ENCODE measurements at regions not wholly inside any gene's neighbourhood (a gene's known extent, or its start where the extent isn't known, plus 50 kb on each side); places are given as distances from the start of the nearest gene placed in this dataset.

DNA sequence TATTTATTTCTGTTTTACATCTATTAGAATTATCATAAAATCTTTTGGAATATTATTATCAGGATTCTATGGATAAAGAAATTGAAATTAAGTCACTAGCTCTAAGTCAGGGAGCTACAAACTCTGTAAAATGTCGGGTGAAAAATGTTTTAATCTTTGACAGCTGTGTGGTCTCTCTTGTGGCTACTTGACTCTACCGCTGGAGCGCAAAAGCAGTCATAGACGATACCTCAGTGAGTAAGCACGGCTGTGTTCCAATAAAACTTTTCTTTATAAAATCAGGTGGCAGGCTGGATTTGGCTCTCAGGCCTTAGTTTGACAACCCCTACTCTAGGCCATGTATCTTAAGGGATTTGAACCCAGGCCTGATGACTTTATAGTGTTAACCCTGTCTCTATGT, 88.5 kb upstream of the PFN2 start:
- DNase-seq: no peak

GRCh38 chr3:150057227-150057626, 86.5 kb upstream of the PFN2 start:
- no peak for DNase-seq

GRCh38 chr3:150055332-150055731, 84.6 kb upstream of the PFN2 start:
- DNase-seq: no peak

- DNase-seq: no peak
These were observed 83.9 kb upstream of the PFN2 start for GRCh38 chr3:150054635-150055034.

DNA sequence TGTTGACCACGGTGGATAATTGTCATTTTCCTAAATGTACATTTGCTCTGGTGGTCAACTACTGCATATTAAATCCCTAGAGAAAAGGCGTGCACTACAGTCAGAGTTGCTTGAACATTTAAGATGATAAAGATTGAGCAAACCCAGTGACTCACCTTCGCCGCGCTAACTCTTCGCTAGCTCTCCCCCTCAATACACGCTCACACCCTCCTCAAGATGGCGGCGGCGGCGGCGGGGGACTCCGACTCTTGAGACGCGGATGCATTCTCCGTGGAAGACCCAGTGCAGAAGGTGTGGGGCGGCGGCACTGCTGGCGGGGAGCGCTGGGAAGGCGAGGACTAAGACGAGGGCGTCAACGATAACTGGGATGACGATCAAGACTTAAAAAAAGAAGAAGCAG, 79.8 kb upstream of the PFN2 start:
- DNase-seq: no peak

GRCh38 chr3:150049317-150049716, 78.6 kb upstream of the PFN2 start:
- no peak for DNase-seq

DNA sequence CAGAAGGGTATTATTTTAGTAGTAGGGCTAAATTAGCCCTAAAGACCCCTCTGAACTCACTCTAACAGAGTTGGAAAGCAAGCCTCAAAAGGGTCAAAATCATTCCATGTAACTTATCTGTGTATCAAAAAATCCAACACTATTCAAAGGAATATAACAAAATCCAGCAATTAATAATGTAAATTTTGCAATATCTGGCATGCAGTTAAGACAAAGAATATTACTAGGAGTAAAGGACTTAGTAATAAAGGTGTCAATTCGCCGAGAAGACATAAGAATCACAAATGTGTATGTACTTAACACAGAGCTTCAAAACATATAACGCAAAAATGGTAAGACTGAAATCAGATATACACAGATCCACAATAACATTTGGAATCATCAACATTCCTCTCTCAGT, 71.2 kb upstream of the PFN2 start:
- no peak for DNase-seq

- DNase-seq: no peak
These were observed 69.4 kb upstream of the PFN2 start for GRCh38 chr3:150040097-150040496.

DNA sequence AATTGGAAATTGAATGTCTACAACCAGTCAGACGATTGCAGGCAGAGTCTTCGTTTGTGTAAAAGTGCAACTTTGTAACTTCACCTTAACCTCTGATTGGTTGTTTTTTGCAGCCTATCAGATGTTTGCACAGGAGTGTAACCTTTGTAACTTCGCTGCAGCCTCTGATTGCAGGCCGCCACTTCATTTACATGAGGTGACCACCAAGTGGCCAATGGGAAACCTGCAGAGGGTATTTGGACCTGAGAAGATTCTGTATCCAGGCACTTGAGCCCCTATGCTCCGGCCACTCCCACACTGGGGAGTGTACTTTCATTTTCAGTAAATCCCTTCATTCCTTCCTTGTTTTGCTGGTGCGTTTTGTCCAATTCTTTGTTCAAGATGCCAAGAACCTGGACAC, 68.1 kb upstream of the PFN2 start:
- no peak for DNase-seq

- no peak for DNase-seq
These were observed 66.1 kb upstream of the PFN2 start for GRCh38 chr3:150036780-150037179.

DNA sequence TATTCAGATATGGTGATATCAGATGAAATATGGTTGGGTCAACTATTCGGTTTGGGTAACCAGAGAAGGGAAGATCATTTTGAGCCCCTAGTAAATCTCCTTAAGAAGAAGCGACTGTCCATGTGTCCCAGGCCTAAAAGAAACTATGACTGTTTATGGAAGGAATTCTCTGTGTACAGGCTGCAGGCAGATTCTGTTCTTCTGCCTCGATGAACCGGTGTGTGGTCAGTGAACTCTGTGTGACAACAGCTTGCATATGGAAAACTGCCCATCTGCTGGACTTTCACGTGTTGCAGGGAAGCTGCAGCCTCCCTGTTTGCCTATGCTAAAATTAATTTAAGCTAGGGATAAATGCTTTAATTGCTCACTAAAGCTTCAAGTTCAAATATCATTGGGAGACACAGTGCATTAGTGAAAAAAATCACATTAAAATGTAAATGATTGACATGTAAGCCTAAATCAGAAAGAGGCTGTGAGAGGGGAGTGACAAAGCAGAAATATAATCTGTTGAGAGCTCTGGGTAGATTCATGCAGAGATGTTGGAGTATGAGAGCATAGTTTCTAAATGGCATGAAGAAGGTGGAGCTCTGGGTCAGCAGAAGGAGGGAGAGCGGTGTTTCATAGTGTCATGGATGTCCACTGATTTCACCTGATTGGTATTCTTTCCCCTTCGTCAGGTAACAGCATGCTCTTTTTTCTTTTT, 65.4 kb upstream of the PFN2 start:
- no peak for DNase-seq

DNA sequence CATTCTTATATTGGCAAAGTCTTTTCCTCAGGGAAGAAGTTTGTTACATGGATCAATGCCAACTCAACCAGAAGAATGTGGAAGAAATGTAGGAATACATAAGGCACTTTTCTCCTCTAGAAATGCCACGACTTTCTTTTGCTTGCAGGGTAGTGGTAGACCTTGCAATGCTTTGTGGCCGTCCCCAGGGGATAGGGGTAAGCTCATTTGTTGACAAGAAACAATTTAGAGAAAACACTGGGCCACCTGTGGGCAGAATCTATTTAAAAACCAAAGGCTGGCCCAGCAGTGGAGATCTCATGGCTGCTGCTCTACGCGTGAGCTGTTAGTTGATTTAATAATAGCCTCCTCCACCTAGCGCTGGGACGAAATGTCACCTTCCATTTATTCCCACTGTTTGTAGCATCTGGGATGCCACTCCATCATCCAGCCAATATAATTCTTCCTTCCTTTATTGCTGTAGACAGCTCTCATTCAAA, 64.6 kb upstream of the PFN2 start:
- no peak for DNase-seq

DNA sequence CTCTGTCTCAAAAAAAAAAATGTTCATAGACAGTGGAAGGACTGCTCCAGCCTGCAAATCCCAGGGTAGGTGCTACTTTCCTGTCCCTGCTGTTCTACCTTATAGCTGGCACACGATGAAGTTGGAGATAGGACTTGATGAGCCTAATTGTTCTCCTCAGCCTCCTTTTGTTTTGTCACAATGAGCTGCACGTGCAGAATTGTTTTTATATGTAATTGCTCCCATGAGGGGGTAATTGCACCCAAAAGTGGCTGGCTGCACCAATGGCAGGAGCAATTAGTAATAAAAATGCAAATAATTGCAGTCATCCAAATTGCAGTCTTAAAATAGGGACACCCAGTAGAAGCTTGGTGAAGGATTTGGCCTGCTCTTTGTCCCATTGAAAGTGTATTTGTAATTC, 63.0 kb upstream of the PFN2 start:
- no peak for DNase-seq

DNA sequence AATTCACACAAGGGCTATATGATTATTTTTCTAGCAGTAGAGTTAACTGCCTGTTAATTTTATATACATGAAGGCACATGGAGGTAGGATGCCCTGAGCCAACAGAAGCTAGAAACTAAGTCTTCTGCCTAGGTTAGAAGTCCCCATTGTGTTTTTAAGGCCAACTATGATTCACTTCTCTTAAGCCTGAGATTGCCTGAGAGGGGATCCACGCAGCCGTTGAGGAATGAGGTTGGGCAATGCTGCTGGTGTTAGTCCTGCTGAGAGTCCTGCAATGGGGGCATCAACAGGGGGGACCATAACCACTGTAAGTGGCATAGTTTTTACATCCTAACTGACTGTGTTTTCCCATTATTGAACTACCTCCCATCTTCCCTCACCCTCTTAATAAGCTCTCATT, 60.1 kb upstream of the PFN2 start:
- no peak for DNase-seq

- DNase-seq: no peak
These were observed 52.5 kb upstream of the PFN2 start for GRCh38 chr3:150023239-150023636.

DNA sequence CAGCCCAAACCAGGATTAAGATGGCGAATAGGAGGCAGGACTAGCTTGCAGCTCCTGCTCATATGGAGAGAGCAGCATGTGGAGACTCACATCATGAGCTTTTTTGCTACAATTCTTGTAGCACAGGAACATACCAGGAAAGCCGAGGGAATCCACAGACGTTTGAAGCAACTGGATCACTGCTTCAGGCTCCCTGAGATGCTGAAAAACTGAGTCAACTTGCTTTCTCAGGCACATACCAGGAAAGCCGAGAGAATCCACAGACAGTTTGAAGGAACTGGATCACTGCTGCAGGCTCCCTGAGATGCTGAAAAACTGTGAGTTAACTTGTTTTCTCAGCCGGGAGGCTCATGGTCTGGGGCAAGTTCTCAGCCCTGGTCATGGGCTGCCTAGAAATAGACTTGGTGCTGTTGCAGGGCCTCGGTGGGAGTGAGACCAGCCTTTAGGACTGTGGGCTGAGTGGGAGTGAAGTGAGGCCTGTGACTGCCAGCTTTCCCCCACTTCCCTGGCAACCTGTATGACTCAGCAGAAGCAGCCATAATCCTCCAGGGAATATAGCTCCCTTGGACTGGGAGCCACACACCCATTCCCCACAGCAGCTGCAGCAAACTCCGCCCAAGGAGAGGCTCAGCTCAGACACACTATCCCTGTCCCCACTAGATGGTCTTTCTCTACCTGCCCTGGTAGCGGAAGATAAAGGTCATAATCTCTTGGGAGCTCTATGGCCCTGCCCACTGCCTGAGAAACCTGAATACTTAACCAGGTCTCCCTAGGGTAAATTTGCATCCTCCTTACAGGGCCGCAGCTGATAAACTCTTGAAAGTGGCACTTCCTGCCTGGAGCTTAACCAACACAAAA, 51.9 kb upstream of the PFN2 start:
- DNase-seq: no peak

GRCh38 chr3:150020527-150020926, 49.8 kb upstream of the PFN2 start:
- DNase-seq: no peak

All from SHP77 treated with DMSO at 0.1 percent for 48 hours (cell line).